ENCODE measurements at regions not wholly inside any gene's neighbourhood (a gene's known extent, or its start where the extent isn't known, plus 50 kb on each side); places are given as distances from the start of the nearest gene placed in this dataset.

DNA sequence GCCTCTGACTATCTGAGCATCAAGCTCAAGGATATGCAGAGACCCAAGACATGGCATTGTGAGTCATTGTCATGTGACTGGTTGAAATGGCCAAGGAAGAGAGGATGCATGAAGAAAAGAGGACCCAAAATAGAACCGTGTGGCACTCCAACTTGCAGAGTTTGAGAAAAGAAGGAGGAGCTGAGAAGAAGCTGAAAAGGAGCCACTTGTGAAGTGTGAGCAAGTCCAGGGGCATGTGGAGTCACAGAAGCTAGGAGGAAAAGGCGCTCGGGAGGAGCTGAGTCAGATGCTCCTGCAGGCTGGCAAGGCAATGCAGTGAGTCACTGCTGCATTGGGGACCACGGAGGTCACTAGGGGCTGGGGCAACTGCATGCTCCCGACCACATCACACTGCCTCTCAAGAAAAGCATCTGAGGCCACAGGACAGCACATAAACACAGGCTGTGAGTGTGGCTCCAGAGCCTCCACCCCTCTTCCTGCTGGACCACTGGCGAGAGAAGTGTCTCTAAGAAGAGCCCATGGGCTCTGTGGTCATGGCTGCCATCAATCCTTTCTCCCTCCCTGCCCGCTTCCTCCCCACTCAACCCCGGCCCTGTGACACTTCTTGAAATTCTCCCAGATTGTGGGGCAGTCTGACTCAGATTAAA, 197.6 kb downstream of the DRD1 start:
- TF ChIP-seq CTCF (IDR thresholded peaks at IDR 0.05), result no peak
- no peak for TF ChIP-seq POLR2A (IDR thresholded peaks at IDR 0.05)

Data from lower leg skin (tissue), 3 donors.